Amniotic epithelial cell (primary cell): ENCODE measurements at regions not wholly inside any gene's neighbourhood (a gene's known extent, or its start where the extent isn't known, plus 50 kb on each side); places are given as distances from the start of the nearest gene placed in this dataset.
A peak's percentile ranks its signal among the peaks of the same experiment; 100 is the strongest.

Source experiments
- DNase-seq: peaks from one replicate; pipeline ENCODE4 v3.0.0-alpha.2; 2010; ENCODE audit warnings: low read depth

DNA sequence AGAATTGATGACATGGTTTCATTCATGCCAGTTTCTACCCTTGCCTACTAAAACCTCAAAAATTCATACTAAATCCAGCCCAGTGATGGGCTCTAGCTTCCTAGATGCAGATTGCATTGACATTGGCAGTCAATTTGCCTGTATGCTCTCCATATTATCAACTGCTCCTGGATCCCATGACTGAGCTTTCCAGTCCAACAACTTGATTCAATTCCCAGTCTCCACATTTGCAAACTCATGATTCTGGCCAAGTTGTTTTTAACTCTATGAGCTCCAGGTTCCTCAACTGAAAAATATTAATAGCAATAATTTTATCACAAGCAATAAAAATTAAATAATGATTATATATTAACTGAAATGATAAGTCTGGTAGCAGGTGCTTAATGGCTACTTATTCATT is 51.0 kb upstream of the DSC1 start:
- no peak for DNase-seq

- DNase-seq: no peak
Measured at GRCh38 chr18:31217038-31217849, 54.6 kb upstream of the DSC1 start.

DNA sequence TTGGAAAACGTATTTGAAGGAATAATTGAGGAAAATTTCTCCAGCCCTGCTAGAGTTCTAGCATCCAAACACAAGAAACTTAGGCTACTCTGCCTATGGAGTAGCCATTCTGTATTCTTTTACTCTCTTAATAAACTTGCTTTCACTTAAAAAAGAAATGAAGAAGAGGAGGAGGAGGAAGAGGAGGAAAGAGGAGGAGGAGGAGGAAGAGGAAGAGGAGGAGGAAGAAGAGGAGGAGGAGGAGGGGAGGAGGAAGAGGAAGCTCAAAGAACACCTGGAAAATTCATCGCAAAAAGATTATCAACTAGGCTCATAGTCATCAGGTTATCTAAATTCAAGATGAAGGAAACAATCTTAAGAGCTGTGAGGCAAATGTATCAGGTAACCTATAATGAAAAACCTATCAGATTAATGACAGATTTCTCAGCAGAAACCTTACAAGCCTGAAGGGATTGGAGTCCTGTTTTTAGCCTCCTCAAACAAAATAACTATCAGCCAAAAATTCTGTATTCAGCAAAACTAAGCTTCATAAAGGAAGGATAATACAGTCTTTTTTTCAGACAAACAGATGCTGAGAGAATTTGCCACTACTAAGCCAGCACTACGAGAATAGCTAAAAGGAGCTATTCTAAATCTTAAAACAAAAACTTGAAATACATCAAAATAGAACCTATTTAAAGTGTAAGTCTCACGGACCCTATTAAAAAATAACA is 56.2 kb upstream of the DSC1 start:
- DNase-seq: no peak

DNA sequence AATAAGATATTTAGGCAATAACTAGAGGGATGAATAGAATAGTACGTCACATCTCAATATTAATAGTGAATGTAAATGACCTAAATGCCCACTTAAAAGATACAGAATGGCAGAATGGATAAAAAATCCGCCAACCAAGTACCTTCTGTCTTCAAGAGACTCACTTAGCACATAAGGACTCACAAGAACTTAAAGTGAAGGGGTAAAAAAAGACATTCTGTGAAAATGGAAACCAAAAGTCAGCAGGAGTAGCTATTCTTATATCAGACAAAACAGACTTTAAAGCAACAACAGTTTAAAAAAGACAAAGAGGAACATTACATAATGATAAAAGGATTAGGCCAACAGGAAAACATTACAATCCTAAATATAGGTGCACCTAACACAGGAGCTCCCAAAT is 56.7 kb upstream of the DSC1 start:
- DNase-seq: no peak

- no peak for DNase-seq
Measured at GRCh38 chr18:31223371-31223770, 60.7 kb upstream of the DSC1 start.

- peak; percentile 63 for DNase-seq
Measured at GRCh38 chr18:31225668-31226067, 63.0 kb upstream of the DSC1 start.

DNA sequence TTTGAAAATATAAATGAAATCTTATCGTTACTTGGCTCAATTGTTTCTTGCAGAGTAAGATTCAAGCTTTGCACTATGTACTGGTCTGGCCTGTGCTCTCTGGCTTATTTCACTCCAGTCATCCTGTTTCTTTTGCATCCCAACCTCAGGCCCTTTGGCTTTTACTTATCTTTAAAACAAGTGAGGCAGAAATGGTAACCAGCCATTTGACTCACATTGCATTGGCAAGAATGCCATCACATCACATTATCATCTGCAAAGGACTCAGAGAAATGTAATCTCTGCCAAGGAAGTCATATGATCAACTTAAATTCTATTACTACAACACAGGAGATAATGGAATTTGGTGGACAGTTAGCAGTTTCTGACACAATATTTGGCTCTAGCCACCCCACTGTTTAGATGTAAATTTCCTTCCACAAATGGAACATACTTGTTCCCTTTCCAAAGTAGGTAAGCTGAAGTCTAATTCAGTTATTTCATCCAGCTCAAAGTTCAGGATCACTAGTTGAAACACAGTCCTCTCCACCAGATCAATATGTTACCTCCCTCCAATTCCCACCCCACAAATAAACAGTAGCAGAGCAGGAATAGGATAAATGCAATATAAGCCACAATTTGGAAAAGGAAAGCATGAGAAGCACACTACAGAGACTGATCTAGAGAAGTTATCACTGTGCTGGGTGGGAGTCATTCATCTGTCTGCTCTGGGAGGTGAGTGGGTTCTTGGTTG is 65.0 kb upstream of the DSC1 start:
- peak; percentile 5 for DNase-seq

DNA sequence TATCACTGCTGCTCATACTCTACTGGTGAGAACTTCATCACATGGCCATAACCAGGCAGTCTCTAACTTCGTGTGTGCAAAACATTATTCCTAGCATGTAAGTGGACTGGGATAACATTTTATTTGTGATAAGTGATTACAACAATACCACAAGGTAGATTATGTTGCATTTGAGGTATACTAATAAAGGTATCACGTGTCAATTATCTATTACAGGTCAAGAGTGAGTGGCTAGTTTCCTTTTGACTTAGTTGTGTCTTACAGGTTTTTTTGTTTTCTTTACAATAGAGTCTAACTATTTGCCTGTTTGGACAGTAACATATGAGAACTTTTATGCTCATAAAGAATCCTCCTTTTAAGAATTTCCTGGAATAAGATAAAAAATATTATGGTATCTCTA is 67.2 kb upstream of the DSC1 start:
- DNase-seq: no peak

GRCh38 chr18:31230495-31230894 is 67.8 kb upstream of the DSC1 start:
- peak; percentile 58 for DNase-seq

GRCh38 chr18:31232013-31232412 is 69.4 kb upstream of the DSC1 start:
- no peak for DNase-seq

- no peak for DNase-seq
Measured at GRCh38 chr18:31232775-31233424, 70.2 kb upstream of the DSC1 start.

GRCh38 chr18:31233621-31234275 is 71.1 kb upstream of the DSC1 start:
- DNase-seq: no peak

DNA sequence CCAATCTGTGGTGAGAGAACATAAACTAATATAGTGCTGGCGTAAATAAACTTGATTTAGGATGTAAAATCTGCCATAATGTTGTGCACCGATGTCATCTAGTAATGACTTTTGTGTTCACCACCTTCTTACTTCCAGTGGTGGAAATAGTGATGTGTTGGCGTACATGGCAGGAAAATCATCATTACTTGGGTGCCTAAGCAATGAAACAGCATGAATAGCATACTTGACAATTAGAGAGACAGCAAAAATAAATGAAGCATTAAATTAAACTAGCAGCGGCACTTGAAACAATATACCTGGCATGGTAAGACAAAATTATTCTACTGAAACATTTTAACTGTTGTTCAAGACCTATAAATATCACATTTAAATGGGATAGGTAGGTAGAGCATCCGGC is 73.2 kb upstream of the DSC1 start:
- DNase-seq: no peak

- no peak for DNase-seq
Measured at GRCh38 chr18:31237142-31237541, 74.5 kb upstream of the DSC1 start.

DNA sequence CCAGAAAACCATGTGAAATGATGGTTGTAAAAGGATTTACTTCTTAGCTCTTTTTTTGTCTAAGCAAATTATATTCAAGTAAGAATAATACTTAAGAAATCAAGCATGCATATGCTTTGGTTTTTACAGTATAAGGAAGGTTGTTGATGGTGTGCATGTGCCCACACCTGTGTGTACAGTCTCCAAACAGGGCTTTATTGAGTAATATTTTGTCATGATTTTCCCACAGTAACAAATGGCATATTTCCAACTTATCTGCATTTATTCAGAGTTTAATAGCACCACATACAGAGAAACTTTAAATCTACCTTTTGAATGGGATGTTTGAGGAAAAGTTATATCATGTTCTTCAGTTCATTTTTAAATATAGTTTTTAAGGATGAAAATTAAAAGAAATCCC is 76.5 kb upstream of the DSG1 start:
- no peak for DNase-seq

DNA sequence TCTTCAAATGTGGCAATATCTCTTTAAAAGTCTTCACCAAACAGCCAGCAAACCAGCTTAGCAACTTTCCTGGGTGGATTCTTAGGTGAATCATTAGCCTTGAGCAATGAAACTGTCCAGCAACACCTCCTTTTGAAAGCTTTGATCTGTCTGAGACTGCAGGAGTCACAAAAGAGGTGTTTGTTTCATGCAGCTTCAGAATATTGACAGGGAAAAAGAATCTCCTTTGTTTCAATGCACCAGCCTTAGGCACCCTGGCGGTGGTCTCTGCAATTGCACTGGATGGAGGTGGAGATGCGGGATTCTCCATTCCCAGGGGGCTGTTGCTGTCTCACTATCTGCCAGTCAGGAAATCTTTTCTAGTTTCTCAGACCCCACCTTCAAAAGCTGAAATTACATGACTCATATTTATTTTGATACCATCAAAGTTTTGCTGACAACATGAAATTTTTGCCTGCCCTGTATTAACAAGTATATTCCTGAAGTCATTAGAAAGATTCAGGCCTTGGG is 76.0 kb upstream of the DSG1 start:
- peak; percentile 82 for DNase-seq

DNA sequence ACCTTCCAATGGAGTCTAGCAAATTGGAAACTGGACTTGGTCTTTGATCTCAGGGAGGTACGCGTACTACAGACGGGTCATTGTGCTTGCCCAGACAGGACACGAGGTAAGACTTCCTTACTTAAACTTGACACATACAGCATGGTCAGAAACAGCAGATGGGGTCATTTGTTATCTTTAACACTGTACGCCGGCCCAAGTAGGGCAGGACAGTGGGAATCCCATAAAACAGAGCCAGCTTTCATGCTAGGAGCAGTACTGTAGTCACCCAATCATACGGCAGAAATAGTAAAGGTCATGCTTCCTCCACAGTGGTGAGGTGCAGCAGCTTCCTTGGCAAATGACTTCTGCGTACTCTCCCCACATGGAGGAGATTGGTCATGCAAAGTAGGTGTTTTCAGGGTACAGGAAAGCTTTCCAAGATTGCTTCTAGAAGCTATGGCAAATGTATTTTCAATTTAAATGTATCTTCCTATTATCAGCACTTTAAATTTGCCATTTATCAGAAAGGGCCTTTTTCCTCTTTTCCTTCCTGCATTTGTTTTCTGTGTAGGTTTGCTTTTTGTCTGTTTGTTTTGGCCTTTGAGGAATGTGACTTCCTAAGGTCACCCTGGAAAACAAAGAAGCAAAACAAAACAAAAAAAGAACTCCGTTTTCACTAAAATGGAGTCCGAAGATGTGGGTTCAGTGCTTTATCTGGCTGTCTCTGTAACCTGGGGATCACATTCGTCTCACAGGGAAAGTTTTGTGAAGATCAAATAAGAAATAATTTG is 74.0 kb upstream of the DSG1 start:
- DNase-seq: no peak

GRCh38 chr18:31244771-31245394 is 73.1 kb upstream of the DSG1 start:
- DNase-seq: peak; percentile 71

DNA sequence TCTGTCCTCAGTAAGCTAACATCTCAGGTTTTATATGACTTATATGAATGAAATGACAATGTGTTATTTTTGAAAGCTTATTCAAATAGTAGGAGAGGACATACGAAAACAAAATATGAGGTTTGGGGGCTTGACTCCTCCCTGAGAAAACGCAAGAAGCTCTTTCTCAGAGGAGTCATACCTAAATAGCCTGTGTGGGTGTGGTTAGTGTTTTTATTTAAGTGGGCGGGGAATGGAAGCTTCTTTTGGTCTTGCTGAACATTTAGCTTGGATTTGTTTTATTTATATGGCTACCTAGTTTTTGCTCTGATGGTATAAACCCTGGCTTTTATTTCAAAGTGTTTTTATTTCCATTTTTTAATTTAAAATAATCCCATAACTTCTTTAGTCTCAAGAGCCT is 72.1 kb upstream of the DSG1 start:
- peak; percentile 37 for DNase-seq

- DNase-seq: no peak
Measured at GRCh38 chr18:31246460-31246859, 71.5 kb upstream of the DSG1 start.
